Suprapubic skin (tissue), 4 donors: ENCODE measurements at regions not wholly inside any gene's neighbourhood (a gene's known extent, or its start where the extent isn't known, plus 50 kb on each side); places are given as distances from the start of the nearest gene placed in this dataset.

Source experiments
- DNase-seq, 2 donors: peaks; one replicate each; pipeline ENCODE4 v3.0.0-alpha.2; 2019; ENCODE audit warnings: low spot score in 2 of 2
- H3K27ac ChIP-seq: fragments of 200-600 bp; sonication (generic); one replicate; pipeline ENCODE4 v1.5.1; 2019
- H3K27me3 ChIP-seq: fragments of 200-600 bp; sonication (generic); one replicate; pipeline ENCODE4 v1.5.1; 2019
- H3K36me3 ChIP-seq: fragments of 200-600 bp; sonication (generic); one replicate; pipeline ENCODE4 v1.5.1; 2019
- H3K4me1 ChIP-seq: fragments of 200-600 bp; sonication (generic); one replicate; pipeline ENCODE4 v1.5.1; 2019
- H3K4me3 ChIP-seq: fragments of 200-600 bp; sonication (generic); one replicate; pipeline ENCODE4 v1.5.1; 2019; ENCODE audit warnings: mild to moderate bottlenecking
- H3K9me3 ChIP-seq: fragments of 200-600 bp; sonication (generic); one replicate; pipeline ENCODE4 v1.5.1; 2019
- CTCF ChIP-seq, 2 donors: fragments of 200-600 bp in 1 of 2; fragments of 450-650 bp in 1 of 2; sonication (generic) in 1 of 2; IDR thresholded peaks; one replicate each; pipeline ENCODE4 v1.5.1; 2016 to 2019; ENCODE audit warnings: antibody characterized with exemption in 2 of 2, mild to moderate bottlenecking in 1 of 2, moderate library complexity in 1 of 2
- EP300 ChIP-seq: sonication (generic); formaldehyde crosslinking; IDR thresholded peaks from one replicate; pipeline ENCODE4 v1.6.1; 2017; ENCODE audit warnings: antibody characterized with exemption
- POLR2A ChIP-seq, 2 donors: fragments of 450-650 bp; IDR thresholded peaks; one replicate each; pipeline ENCODE4 v1.6.1; 2017; ENCODE audit warnings: antibody characterized with exemption in 2 of 2, mild to moderate bottlenecking in 2 of 2, moderate library complexity in 2 of 2
- POLR2AphosphoS5 ChIP-seq, 3 donors: sonication (generic); formaldehyde crosslinking; IDR thresholded peaks; one replicate each; pipeline ENCODE4 v1.6.1; 2017; ENCODE audit warnings: antibody characterized with exemption in 3 of 3
- WGBS: methylation state at CpG from one replicate; pipeline ENCODE4 v1.1.5; 2018; 5-methylcytosine and 5-hydroxymethylcytosine counted together

- Histone ChIP-seq H3K9me3 (no peaks in the 10 kb centered on the region), H3K36me3 (no peaks in the 10 kb centered on the region), H3K4me1 (no peaks in the 10 kb centered on the region), H3K27me3 (no peaks in the 10 kb centered on the region), H3K27ac (no peak overlapping the region), H3K4me3 (no peak overlapping the region)
- 43% methylated on average over 2 of the region's 2 CpGs for WGBS
- no peak for DNase-seq
- TF ChIP-seq CTCF (IDR thresholded peaks at IDR 0.05), result no peak
- TF ChIP-seq POLR2A (IDR thresholded peaks at IDR 0.05), result no peak
- no peak for TF ChIP-seq EP300
- no peak for TF ChIP-seq POLR2AphosphoS5 (IDR thresholded peaks at IDR 0.05)
Observed at GRCh38 chr11:112794331-112794846, 166.8 kb upstream of the NCAM1 start.

DNA sequence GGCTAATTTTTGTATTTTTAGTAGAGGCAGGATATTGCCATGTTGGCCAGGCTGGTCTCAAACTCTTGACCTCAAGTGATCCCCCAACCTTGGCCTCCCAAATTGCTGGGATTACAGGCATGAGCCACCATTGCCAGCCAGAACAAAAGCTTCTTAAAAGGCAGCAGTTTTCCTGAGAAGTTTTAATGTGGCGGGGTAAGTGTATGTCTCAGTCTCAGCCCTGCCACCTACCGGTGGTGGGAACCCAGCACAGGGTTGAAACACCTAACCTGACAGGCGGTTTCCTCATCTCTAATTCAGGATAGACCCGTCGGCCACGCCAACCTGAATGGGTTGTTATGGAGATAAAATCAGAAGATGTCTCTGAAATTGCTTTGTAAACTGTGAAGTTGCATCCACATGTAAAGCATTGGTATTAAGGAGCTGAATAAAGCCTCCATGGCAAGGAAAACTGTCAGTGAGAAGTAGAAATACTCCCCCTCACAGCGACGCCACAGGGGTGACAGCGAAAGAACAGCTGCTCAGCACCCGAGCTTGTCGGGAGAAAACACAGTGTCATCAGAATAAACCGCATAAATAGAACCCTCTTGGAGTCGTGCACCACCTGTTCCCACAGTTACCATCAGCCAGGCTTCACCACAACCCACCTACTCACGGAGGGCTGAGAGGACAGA, 165.9 kb upstream of the NCAM1 start:
- no peak for DNase-seq
- TF ChIP-seq POLR2A (IDR thresholded peaks at IDR 0.05) (no peak), POLR2AphosphoS5 (IDR thresholded peaks at IDR 0.05) (no peak), EP300 (no peak), CTCF (IDR thresholded peaks at IDR 0.05) (peak; percentile 12 to 31)
- H3K4me3 ChIP-seq, result no peak overlapping the region
- no peaks in the 10 kb centered on the region for H3K4me1 ChIP-seq
- 55% methylated on average over 14 of the region's 14 CpGs for WGBS
- no peak overlapping the region for H3K27ac ChIP-seq
- no peaks in the 10 kb centered on the region for H3K36me3 ChIP-seq
- no peaks in the 10 kb centered on the region for H3K9me3 ChIP-seq
- no peaks in the 10 kb centered on the region for H3K27me3 ChIP-seq

GRCh38 chr11:112795911-112796649, 165.1 kb upstream of the NCAM1 start:
- no peak for DNase-seq
- no peaks in the 10 kb centered on the region for H3K27me3 ChIP-seq
- no peaks in the 10 kb centered on the region for H3K9me3 ChIP-seq
- H3K4me3 ChIP-seq, result no peak overlapping the region
- H3K4me1 ChIP-seq, result no peaks in the 10 kb centered on the region
- WGBS, result 67% methylated on average over 17 of the region's 17 CpGs
- H3K27ac ChIP-seq, result no peak overlapping the region
- TF ChIP-seq EP300 (no peak), POLR2A (IDR thresholded peaks at IDR 0.05) (no peak), CTCF (IDR thresholded peaks at IDR 0.05) (no peak), POLR2AphosphoS5 (IDR thresholded peaks at IDR 0.05) (no peak)
- H3K36me3 ChIP-seq, result no peaks in the 10 kb centered on the region

DNA sequence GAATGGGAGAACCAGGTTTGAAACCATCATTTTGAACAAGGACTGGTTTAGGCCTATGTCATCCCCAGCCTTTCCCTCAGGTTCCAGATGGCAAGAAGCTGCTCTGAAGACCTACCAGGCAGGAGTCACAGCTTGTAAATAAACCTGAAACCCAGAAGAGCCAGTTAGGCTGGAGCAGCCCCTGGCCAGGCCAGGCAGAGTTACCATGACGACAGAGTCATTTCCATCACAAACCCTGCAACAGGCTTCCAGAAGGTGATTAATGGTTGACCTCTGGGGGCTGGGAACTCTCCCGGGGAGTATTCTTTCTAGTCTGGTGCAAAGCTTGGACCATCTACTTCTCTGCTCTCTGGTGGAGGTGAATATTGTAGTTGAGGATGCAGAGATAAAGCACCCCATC, 164.1 kb upstream of the NCAM1 start:
- H3K4me3 ChIP-seq, result no peak overlapping the region
- no peak for TF ChIP-seq CTCF (IDR thresholded peaks at IDR 0.05)
- H3K27me3 ChIP-seq, result no peaks in the 10 kb centered on the region
- WGBS, result 90% methylated on average over 2 of the region's 2 CpGs
- no peak overlapping the region for H3K27ac ChIP-seq
- no peak for DNase-seq
- H3K4me1 ChIP-seq, result no peaks in the 10 kb centered on the region
- H3K36me3 ChIP-seq, result no peaks in the 10 kb centered on the region
- H3K9me3 ChIP-seq, result no peaks in the 10 kb centered on the region

DNA sequence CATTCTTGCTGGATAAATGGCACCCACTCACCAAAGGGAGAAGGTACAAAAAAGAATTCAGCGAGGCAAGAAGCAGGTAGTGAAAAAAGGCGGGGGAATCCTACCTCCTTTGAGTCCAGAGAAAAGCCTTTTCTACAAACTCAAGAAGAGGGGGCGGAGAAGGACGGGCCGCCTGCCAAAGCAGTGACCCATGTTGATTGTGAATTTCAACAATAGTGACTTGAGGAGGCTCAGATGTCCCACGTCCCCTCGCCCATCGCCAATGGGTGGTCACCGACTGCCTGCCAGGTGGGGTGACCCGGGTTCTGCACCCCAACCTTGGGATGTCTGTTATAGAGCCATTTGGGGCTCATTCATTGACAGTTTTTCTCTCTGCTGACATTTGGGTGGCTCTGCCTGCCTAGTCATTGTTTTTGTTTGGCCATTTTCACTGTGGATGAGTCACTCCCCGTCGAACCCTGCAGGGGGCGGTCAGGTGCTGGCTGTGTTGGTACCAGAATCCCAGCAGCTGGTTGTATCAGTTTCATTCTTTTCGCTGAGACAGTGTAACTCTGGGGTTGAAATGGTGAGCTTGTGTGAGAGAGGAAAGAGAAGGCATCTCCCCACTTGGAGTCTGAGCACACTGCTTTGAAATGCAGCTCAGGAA, 163.4 kb upstream of the NCAM1 start:
- H3K36me3 ChIP-seq, result no peaks in the 10 kb centered on the region
- H3K4me3 ChIP-seq, result no peak overlapping the region
- H3K4me1 ChIP-seq, result no peaks in the 10 kb centered on the region
- DNase-seq, result no peak
- no peaks in the 10 kb centered on the region for H3K9me3 ChIP-seq
- TF ChIP-seq CTCF (IDR thresholded peaks at IDR 0.05) (no peak), EP300 (no peak), POLR2A (IDR thresholded peaks at IDR 0.05) (no peak), POLR2AphosphoS5 (IDR thresholded peaks at IDR 0.05) (no peak)
- no peaks in the 10 kb centered on the region for H3K27me3 ChIP-seq
- H3K27ac ChIP-seq, result no peak overlapping the region
- WGBS, result 71% methylated on average over 14 of the region's 14 CpGs
